Calu3 (cell line): ENCODE measurements at regions not wholly inside any gene's neighbourhood (a gene's known extent, or its start where the extent isn't known, plus 50 kb on each side); places are given as distances from the start of the nearest gene placed in this dataset.

Source experiments
- BruUV-seq: library from RNA; stranded (reverse); fragments of 400-500 nt; replicated peaks from 2 replicates; lab custom pipeline; 2021; lab: Mats Ljungman, UMichigan
- CTCF ChIA-PET: fragments of 300-600 bp; sonication (Branson Sonifier 250); formaldehyde crosslinking; loops from one replicate; lab custom pipeline; 2022; ENCODE audit warnings: antibody characterized with exemption; lab: Charles Lee
- DNase-seq: peaks from one replicate; pipeline ENCODE4 v3.0.0; 2022
- H3K27ac Mint-ChIP-seq: one replicate; pipeline ENCODE4 v1.8.0; 2022; ENCODE audit warnings: mixed read lengths; ENCODE audit not compliant: unreplicated experiment
- H3K27me3 Mint-ChIP-seq: one replicate; pipeline ENCODE4 v1.8.0; 2022; ENCODE audit warnings: mixed read lengths; ENCODE audit not compliant: unreplicated experiment
- H3K36me3 Mint-ChIP-seq: one replicate; pipeline ENCODE4 v1.8.0; 2022; ENCODE audit warnings: mild to moderate bottlenecking, moderate library complexity, mixed read lengths; ENCODE audit not compliant: insufficient read depth, unreplicated experiment
- H3K4me1 Mint-ChIP-seq: one replicate; pipeline ENCODE4 v1.8.0; 2022; ENCODE audit warnings: mild to moderate bottlenecking, low read depth, mixed read lengths; ENCODE audit not compliant: unreplicated experiment
- H3K4me3 Mint-ChIP-seq: one replicate; pipeline ENCODE4 v1.8.0; 2022; ENCODE audit warnings: mild to moderate bottlenecking, low read depth, moderate library complexity, mixed read lengths; ENCODE audit not compliant: unreplicated experiment
- H3K9me3 Mint-ChIP-seq: one replicate; pipeline ENCODE4 v1.8.0; 2022; ENCODE audit warnings: low read depth, mixed read lengths; ENCODE audit not compliant: unreplicated experiment
- intact Hi-C: fragments of 100-400 bp; cut with micrococcal nuclease; formaldehyde crosslinking; loops from one replicate; pipeline ENCODE4 v1.10.0; 2022; ENCODE audit not compliant: unreplicated experiment
- TF ChIP-seq, protein P1 (sequence below): fragments of 200-600 bp; IDR thresholded peaks from one replicate; pipeline ENCODE4 v1.8.0; 2022; ENCODE audit warnings: antibody characterized with exemption; ENCODE audit not compliant: unreplicated experiment

- TF ChIP-seq, protein P1, sequence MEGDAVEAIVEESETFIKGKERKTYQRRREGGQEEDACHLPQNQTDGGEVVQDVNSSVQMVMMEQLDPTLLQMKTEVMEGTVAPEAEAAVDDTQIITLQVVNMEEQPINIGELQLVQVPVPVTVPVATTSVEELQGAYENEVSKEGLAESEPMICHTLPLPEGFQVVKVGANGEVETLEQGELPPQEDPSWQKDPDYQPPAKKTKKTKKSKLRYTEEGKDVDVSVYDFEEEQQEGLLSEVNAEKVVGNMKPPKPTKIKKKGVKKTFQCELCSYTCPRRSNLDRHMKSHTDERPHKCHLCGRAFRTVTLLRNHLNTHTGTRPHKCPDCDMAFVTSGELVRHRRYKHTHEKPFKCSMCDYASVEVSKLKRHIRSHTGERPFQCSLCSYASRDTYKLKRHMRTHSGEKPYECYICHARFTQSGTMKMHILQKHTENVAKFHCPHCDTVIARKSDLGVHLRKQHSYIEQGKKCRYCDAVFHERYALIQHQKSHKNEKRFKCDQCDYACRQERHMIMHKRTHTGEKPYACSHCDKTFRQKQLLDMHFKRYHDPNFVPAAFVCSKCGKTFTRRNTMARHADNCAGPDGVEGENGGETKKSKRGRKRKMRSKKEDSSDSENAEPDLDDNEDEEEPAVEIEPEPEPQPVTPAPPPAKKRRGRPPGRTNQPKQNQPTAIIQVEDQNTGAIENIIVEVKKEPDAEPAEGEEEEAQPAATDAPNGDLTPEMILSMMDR: no peak
- intact Hi-C loops: no loop called here
- no peaks in the 10 kb centered on the region for H3K36me3 Mint-ChIP-seq
- no peaks in the 10 kb centered on the region for H3K27me3 Mint-ChIP-seq
- CTCF ChIA-PET: no interaction called here
- no TSS peak for BruUV-seq
- peak overlapping the region; percentile 47 for H3K4me3 Mint-ChIP-seq
- H3K9me3 Mint-ChIP-seq: peaks cover 5% of the 10 kb centered on the region
- no peak for DNase-seq
- peaks cover 8% of the 10 kb centered on the region for H3K4me1 Mint-ChIP-seq
- H3K27ac Mint-ChIP-seq: no peak overlapping the region
Measured at GRCh38 chr12:18165422-18165871, 75.5 kb upstream of the RERGL start.

- Mint-ChIP-seq H3K36me3 (no peaks in the 10 kb centered on the region), H3K9me3 (peaks cover 8% of the 10 kb centered on the region), H3K27ac (no peak overlapping the region), H3K4me1 (peaks cover 7% of the 10 kb centered on the region), H3K4me3 (no peak overlapping the region), H3K27me3 (no peaks in the 10 kb centered on the region)
- no peak for DNase-seq
- BruUV-seq: no TSS peak
- CTCF ChIA-PET: interaction anchor here (0.8 kb wide), 1 partner anchor 21 kb away, joined by 3 read pairs; no protein-coding TSS in a partner anchor
- TF ChIP-seq, protein P1: no peak
- intact Hi-C loops: no loop called here
Measured at GRCh38 chr12:18160901-18161300, 70.9 kb upstream of the RERGL start.

- DNase-seq: no peak
- H3K27ac Mint-ChIP-seq: no peak overlapping the region
- H3K4me3 Mint-ChIP-seq: no peak overlapping the region
- BruUV-seq: no TSS peak
- no peaks in the 10 kb centered on the region for H3K4me1 Mint-ChIP-seq
- no peaks in the 10 kb centered on the region for H3K36me3 Mint-ChIP-seq
- H3K27me3 Mint-ChIP-seq: no peaks in the 10 kb centered on the region
- TF ChIP-seq, protein P1: peak; percentile 59
- H3K9me3 Mint-ChIP-seq: peaks cover 5% of the 10 kb centered on the region
- CTCF ChIA-PET: no interaction called here
- intact Hi-C loops: no loop called here
Measured at GRCh38 chr12:18158774-18159557, 69.0 kb upstream of the RERGL start.

GRCh38 chr12:18153826-18154225 lies 63.8 kb upstream of the RERGL start:
- intact Hi-C loops: no loop called here
- CTCF ChIA-PET: no interaction called here
- no TSS peak for BruUV-seq
- H3K4me1 Mint-ChIP-seq: peaks cover 29% of the 10 kb centered on the region
- no peak overlapping the region for H3K4me3 Mint-ChIP-seq
- TF ChIP-seq, protein P1: no peak
- DNase-seq: no peak
- peaks cover 3% of the 10 kb centered on the region for H3K9me3 Mint-ChIP-seq
- no peaks in the 10 kb centered on the region for H3K27me3 Mint-ChIP-seq
- no peaks in the 10 kb centered on the region for H3K36me3 Mint-ChIP-seq
- no peak overlapping the region for H3K27ac Mint-ChIP-seq
